ENCODE measurements at regions not wholly inside any gene's neighbourhood (a gene's known extent, or its start where the extent isn't known, plus 50 kb on each side); places are given as distances from the start of the nearest gene placed in this dataset.
A peak's percentile ranks its signal among the peaks of the same experiment; 100 is the strongest.

GRCh38 chr16:85363881-85364280 is 249.2 kb upstream of the GSE1 start:
- Histone ChIP-seq H3K27me3 (ENCODE audit: control insufficient read depth in 1 of 2, insufficient read depth in 2 of 2, low read length in 2 of 2) (peaks cover 0 to 1% of the 10 kb centered on the region in 2 experiments; a peak in 2 of 5 replicates), H2AFZ (ENCODE audit: low read length) (no peak overlapping the region), H3K9ac (ENCODE audit: insufficient read depth, low read depth, low read length) (no peak overlapping the region), H3K27ac (ENCODE audit: extremely low read length, insufficient read depth, low read length) (no peak overlapping the region), H3K9me3 (ENCODE audit: low read length) (no peaks in the 10 kb centered on the region), H3K4me1 (ENCODE audit: insufficient read depth, low read length) (peaks cover 32% of the 10 kb centered on the region), H3K79me2 (ENCODE audit: insufficient read depth, low read length) (no peaks in the 10 kb centered on the region), H3K4me3 (replicated peaks in 1 of 3; ENCODE audit: insufficient read depth in 1 of 3, low read depth in 2 of 3, low read length in 3 of 3) (no peak overlapping the region), H3K4me2 (ENCODE audit: low read depth, low read length) (no peak overlapping the region), H3K36me3 (replicated peaks in 1 of 2; ENCODE audit: control insufficient read depth in 1 of 2, insufficient read depth in 2 of 2, low read length in 2 of 2) (no peaks in the 10 kb centered on the region), H4K20me1 (ENCODE audit: insufficient read depth, low read length) (no peaks in the 10 kb centered on the region)
- FAIRE-seq (no peak), ATAC-seq (no peak), DNase-seq (ENCODE audit: low spot score) (no peak)
- TF ChIP-seq ZNF317 (CRISPR knock-in tag; IDR thresholded peaks at IDR 0.05) (no peak), ZNF543 (CRISPR knock-in tag; IDR thresholded peaks at IDR 0.05) (peak; percentile 100), ZNF546 (CRISPR knock-in tag; conservative IDR thresholded peaks at IDR 0.05) (no peak)
- in situ Hi-C loops (cut with HindIII; ENCODE audit: extremely low pct_ligation_motif_present, low pct_unique_long_range_greater_than_20kb) (no loop called here), intact Hi-C loops (cut with micrococcal nuclease; ENCODE audit: unreplicated experiment) (no loop called here)
- CTCF ChIA-PET (ENCODE audit: low intra/inter-chr PET ratio, low total read pairs), result no interaction called here
- 77% methylated on average over 10 of the region's 10 CpGs for WGBS (ENCODE audit: low lambda C conversion rate)
- no TSS peak for BruUV-seq (replicated peaks)
- POLR2A ChIA-PET, result no interaction called here

GRCh38 chr16:85364323-85365040 is 248.6 kb upstream of the GSE1 start:
- no peak for TF ChIP-seq ZNF562 (CRISPR knock-in tag; IDR thresholded peaks at IDR 0.05; ENCODE audit: borderline replicate concordance)
- 0 out of 2 replicates have a peak, but pooled peaks have one; percentile 22 for TF ChIP-seq NRL (CRISPR knock-in tag; IDR thresholded peaks at IDR 0.05; ENCODE audit: borderline replicate concordance)
- TF ChIP-seq ZNF543 (CRISPR knock-in tag; IDR thresholded peaks at IDR 0.05), result peak; percentile 75
- 0 out of 2 replicates have a peak, but pooled peaks have one; percentile 69 for TF ChIP-seq FOXO4 (CRISPR knock-in tag; conservative IDR thresholded peaks at IDR 0.05)
- TF ChIP-seq MED1 (CRISPR knock-in tag; IDR thresholded peaks at IDR 0.05), result no peak
- no peak for TF ChIP-seq HOMEZ (CRISPR knock-in tag; IDR thresholded peaks at IDR 0.05; ENCODE audit: low read depth)
- TF ChIP-seq ZNF891 (CRISPR knock-in tag; IDR thresholded peaks at IDR 0.05), result 0 out of 2 replicates have a peak, but pooled peaks have one; percentile 19
- TF ChIP-seq ZNF672 (CRISPR knock-in tag; IDR thresholded peaks at IDR 0.05), result no peak
- no peak for TF ChIP-seq LCORL (IDR thresholded peaks at IDR 0.05)
- no peak for TF ChIP-seq LCORL (CRISPR knock-in tag; IDR thresholded peaks at IDR 0.05)
- TF ChIP-seq ZNF280B (CRISPR knock-in tag; IDR thresholded peaks at IDR 0.05; ENCODE audit: borderline replicate concordance), result 0 out of 2 replicates have a peak, but pooled peaks have one; percentile 23
- TF ChIP-seq ZNF101 (CRISPR knock-in tag; IDR thresholded peaks at IDR 0.05; ENCODE audit: borderline replicate concordance, low read depth), result no peak
- Histone ChIP-seq H3K36me3 (replicated peaks in 1 of 2; ENCODE audit: control insufficient read depth in 1 of 2, insufficient read depth in 2 of 2, low read length in 2 of 2) (no peaks in the 10 kb centered on the region), H4K20me1 (ENCODE audit: insufficient read depth, low read length) (no peaks in the 10 kb centered on the region), H3K27ac (ENCODE audit: extremely low read length, insufficient read depth, low read length) (no peak overlapping the region), H3K4me2 (ENCODE audit: low read depth, low read length) (no peak overlapping the region), H3K27me3 (ENCODE audit: control insufficient read depth in 1 of 2, insufficient read depth in 2 of 2, low read length in 2 of 2) (peaks cover 0 to 1% of the 10 kb centered on the region in 2 experiments; a peak in 2 of 5 replicates), H2AFZ (ENCODE audit: low read length) (no peak overlapping the region), H3K9me3 (ENCODE audit: low read length) (no peaks in the 10 kb centered on the region), H3K79me2 (ENCODE audit: insufficient read depth, low read length) (no peaks in the 10 kb centered on the region), H3K4me1 (ENCODE audit: insufficient read depth, low read length) (peaks cover 26% of the 10 kb centered on the region), H3K4me3 (replicated peaks in 1 of 3; ENCODE audit: insufficient read depth in 1 of 3, low read depth in 2 of 3, low read length in 3 of 3) (no peak overlapping the region), H3K9ac (ENCODE audit: insufficient read depth, low read depth, low read length) (no peak overlapping the region)
- no peak for FAIRE-seq
- WGBS (ENCODE audit: low lambda C conversion rate), result 77% methylated on average over 19 of the region's 21 CpGs
- in situ Hi-C loops (cut with HindIII; ENCODE audit: extremely low pct_ligation_motif_present, low pct_unique_long_range_greater_than_20kb) (no loop called here), intact Hi-C loops (cut with micrococcal nuclease; ENCODE audit: unreplicated experiment) (no loop called here)
- BruUV-seq (replicated peaks), result no TSS peak
- DNase-seq (ENCODE audit: low spot score), result no peak
- CTCF ChIA-PET (ENCODE audit: low intra/inter-chr PET ratio, low total read pairs), result no interaction called here
- ATAC-seq, result no peak
- POLR2A ChIA-PET, result no interaction called here
